HG02840 (cell line): ENCODE measurements at regions not wholly inside any gene's neighbourhood (a gene's known extent, or its start where the extent isn't known, plus 50 kb on each side); places are given as distances from the start of the nearest gene placed in this dataset.
"Not testable (repeated sequence)": the region's sequence is repeated elsewhere in the genome, so short reads cannot be mapped to it uniquely, and the experiment has no call there.

ENCODE experiments used
- ATAC-seq: cut with Tn5 transposase; IDR thresholded peaks from one replicate; pipeline ENCODE4 v1.9.1; 2021; ENCODE audit warnings: mild to moderate bottlenecking, moderate library complexity, moderate number of reproducible peaks; ENCODE audit not compliant: unreplicated experiment, low FRiP score

- ATAC-seq: no peak
Measured at GRCh38 chr4:18736551-18736950, 715.0 kb upstream of the LCORL start.

- ATAC-seq: no peak
Measured at GRCh38 chr4:18735740-18736268, 714.2 kb upstream of the LCORL start.

GRCh38 chr4:18734405-18734804 lies 712.9 kb upstream of the LCORL start:
- no peak for ATAC-seq

- no peak for ATAC-seq
Measured at GRCh38 chr4:18733961-18734360, 712.4 kb upstream of the LCORL start.

- no peak for ATAC-seq
Measured at GRCh38 chr4:18722748-18723191, 701.2 kb upstream of the LCORL start.

GRCh38 chr4:18698119-18698883 lies 676.7 kb upstream of the LCORL start:
- ATAC-seq: no peak

GRCh38 chr4:18695733-18696527 lies 674.4 kb upstream of the LCORL start:
- no peak for ATAC-seq

- no peak for ATAC-seq
Measured at GRCh38 chr4:18691431-18692200, 670.1 kb upstream of the LCORL start.

GRCh38 chr4:18690291-18690955 lies 668.9 kb upstream of the LCORL start:
- ATAC-seq: no peak

GRCh38 chr4:18689308-18690115 lies 668.0 kb upstream of the LCORL start:
- no peak for ATAC-seq

- not testable (repeated sequence) for ATAC-seq
Measured at GRCh38 chr4:18688351-18688750, 666.8 kb upstream of the LCORL start.

GRCh38 chr4:18686338-18687037 lies 664.9 kb upstream of the LCORL start:
- ATAC-seq: no peak

GRCh38 chr4:18684932-18685331 lies 663.4 kb upstream of the LCORL start:
- ATAC-seq: no peak

GRCh38 chr4:18676526-18676915 lies 655.0 kb upstream of the LCORL start:
- no peak for ATAC-seq

- no peak for ATAC-seq
Measured at GRCh38 chr4:18675586-18676525, 654.3 kb upstream of the LCORL start.

GRCh38 chr4:18670034-18670433 lies 648.5 kb upstream of the LCORL start:
- no peak for ATAC-seq

- ATAC-seq: no peak
Measured at GRCh38 chr4:18669390-18669789, 647.8 kb upstream of the LCORL start.

GRCh38 chr4:18666322-18666721 lies 644.8 kb upstream of the LCORL start:
- no peak for ATAC-seq
